ENCODE measurements at regions not wholly inside any gene's neighbourhood (a gene's known extent, or its start where the extent isn't known, plus 50 kb on each side); places are given as distances from the start of the nearest gene placed in this dataset.

GRCh38 chr4:107472265-107472948 is 247.6 kb downstream of the PAPSS1 start:
- intact Hi-C loops (cut with DNase I) = no loop called here
- 68 to 70% methylated on average over 1 of the region's 1 CpG for WGBS, 2 donors
- Histone ChIP-seq H3K4me3 (replicated peaks in 1 of 3) (no peak overlapping the region), H3K4me1 (no peaks in the 10 kb centered on the region), H3K27ac (no peak overlapping the region), H3K9me3 (no peaks in the 10 kb centered on the region), H3K27me3 (no peaks in the 10 kb centered on the region), H3K36me3 (no peaks in the 10 kb centered on the region)
- no peak for DNase-seq
- no peak for TF ChIP-seq CTCF (IDR thresholded peaks at IDR 0.05)
- no peak for TF ChIP-seq POLR2A (IDR thresholded peaks at IDR 0.05)

GRCh38 chr4:107470173-107470572 is 249.9 kb downstream of the PAPSS1 start:
- no peaks in the 10 kb centered on the region for H3K4me1 ChIP-seq
- intact Hi-C loops (cut with DNase I) = no loop called here
- TF ChIP-seq CTCF (IDR thresholded peaks at IDR 0.05) (no peak), POLR2A (IDR thresholded peaks at IDR 0.05) (no peak)
- no peaks in the 10 kb centered on the region for H3K27me3 ChIP-seq
- no peaks in the 10 kb centered on the region for H3K36me3 ChIP-seq
- DNase-seq = no peak
- no peaks in the 10 kb centered on the region for H3K9me3 ChIP-seq
- no peak overlapping the region for H3K27ac ChIP-seq
- 74 to 88% methylated on average over 3 of the region's 3 CpGs for WGBS, 2 donors
- H3K4me3 ChIP-seq (replicated peaks in 1 of 3) = no peak overlapping the region

DNA sequence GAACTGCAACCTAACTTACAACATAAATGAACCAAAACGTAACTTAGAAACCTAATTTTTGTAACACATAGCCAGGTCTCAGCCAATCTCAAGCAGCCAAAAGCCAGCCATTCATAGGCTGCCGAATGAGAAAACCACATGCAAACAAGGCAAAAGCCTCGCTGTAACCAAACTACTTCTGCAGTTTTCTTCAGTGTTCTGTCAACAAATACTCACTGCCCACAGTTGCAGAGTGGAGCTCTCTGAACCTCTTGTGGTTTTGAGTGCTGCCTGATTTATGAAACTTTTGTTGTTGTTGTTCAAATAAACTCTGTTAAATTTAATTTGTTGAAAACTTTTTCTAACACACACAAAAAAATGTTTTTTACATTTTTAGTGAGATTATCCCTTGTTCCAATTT is 251.2 kb downstream of the PAPSS1 start:
- Histone ChIP-seq H3K4me1 (no peaks in the 10 kb centered on the region), H3K27me3 (no peaks in the 10 kb centered on the region), H3K27ac (no peak overlapping the region), H3K9me3 (no peaks in the 10 kb centered on the region), H3K4me3 (replicated peaks in 1 of 3) (no peak overlapping the region), H3K36me3 (no peaks in the 10 kb centered on the region)
- DNase-seq = no peak
- no peak for TF ChIP-seq POLR2A (IDR thresholded peaks at IDR 0.05)
- TF ChIP-seq CTCF (IDR thresholded peaks at IDR 0.05) = no peak
- intact Hi-C loops (cut with DNase I) = no loop called here
- WGBS, 2 donors = 58 to 66% methylated on average over 3 of the region's 3 CpGs

DNA sequence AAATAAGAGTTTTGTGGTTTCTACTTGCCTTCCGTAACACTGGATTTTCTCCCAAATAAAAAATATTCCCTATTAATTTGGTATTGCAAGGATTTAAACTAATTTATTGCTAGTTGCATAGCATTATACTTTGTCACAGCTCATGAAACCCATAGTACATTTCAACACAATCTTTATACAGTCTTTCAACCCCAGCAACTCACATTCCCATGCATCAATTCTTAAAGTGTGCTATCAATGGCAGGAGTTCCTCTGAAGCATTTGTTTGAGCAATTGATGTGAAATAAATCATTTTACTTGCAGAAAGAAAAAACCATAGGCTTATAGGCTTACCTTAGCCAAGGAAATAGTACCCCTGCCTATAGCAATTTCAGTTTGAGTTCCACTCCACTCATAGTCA is 251.9 kb downstream of the PAPSS1 start:
- Histone ChIP-seq H3K4me1 (no peaks in the 10 kb centered on the region), H3K27ac (no peak overlapping the region), H3K9me3 (no peaks in the 10 kb centered on the region), H3K36me3 (no peaks in the 10 kb centered on the region), H3K4me3 (replicated peaks in 1 of 3) (no peak overlapping the region), H3K27me3 (no peaks in the 10 kb centered on the region)
- TF ChIP-seq POLR2A (IDR thresholded peaks at IDR 0.05) (no peak), CTCF (IDR thresholded peaks at IDR 0.05) (no peak)
- 97 to 98% methylated on average over 1 of the region's 1 CpG for WGBS, 2 donors
- no peak for DNase-seq
- intact Hi-C loops (cut with DNase I) = no loop called here

DNA sequence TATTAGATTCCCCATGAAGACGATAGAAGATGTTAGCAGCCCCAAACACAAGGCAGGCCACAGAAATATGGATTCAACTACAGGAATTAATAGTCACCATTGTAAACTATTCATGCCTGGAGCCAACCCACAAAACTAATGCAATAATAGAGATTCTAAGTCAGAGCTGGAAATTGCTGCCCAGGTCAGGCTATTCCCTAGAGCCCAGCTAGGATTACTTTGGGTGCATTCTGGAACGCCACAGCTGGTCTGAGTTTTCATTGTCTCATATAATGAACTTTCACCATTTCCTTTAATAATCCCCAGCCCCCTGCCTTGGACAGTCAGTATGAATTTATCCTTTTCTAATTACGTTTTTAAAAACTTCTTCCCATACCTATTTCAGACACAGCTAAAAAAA is 252.6 kb downstream of the PAPSS1 start:
- H3K4me1 ChIP-seq = no peaks in the 10 kb centered on the region
- no peak for DNase-seq
- H3K27me3 ChIP-seq = no peaks in the 10 kb centered on the region
- WGBS, 2 donors = 71 to 77% methylated on average over 3 of the region's 3 CpGs
- no peaks in the 10 kb centered on the region for H3K9me3 ChIP-seq
- H3K27ac ChIP-seq = no peak overlapping the region
- H3K36me3 ChIP-seq = no peaks in the 10 kb centered on the region
- H3K4me3 ChIP-seq (replicated peaks in 1 of 3) = no peak overlapping the region
- intact Hi-C loops (cut with DNase I) = no loop called here
- TF ChIP-seq CTCF (IDR thresholded peaks at IDR 0.05) (no peak), POLR2A (IDR thresholded peaks at IDR 0.05) (no peak)
